Testis (tissue), 2 donors: ENCODE measurements at regions not wholly inside any gene's neighbourhood (a gene's known extent, or its start where the extent isn't known, plus 50 kb on each side); places are given as distances from the start of the nearest gene placed in this dataset.

Source experiments
- POLR2A ChIP-seq: fragments of 450-650 bp; IDR thresholded peaks from one replicate; pipeline ENCODE4 v1.6.1; 2017; ENCODE audit warnings: antibody characterized with exemption, mild to moderate bottlenecking, moderate library complexity
- TF ChIP-seq, protein P1 (sequence below), 3 experiments: fragments of 450-650 bp in 2 of 3; fragments of 200-600 bp in 1 of 3; sonication (generic) in 1 of 3; IDR thresholded peaks; one replicate each; pipeline ENCODE4 v1.5.1; 2016 to 2019; ENCODE audit warnings: antibody characterized with exemption in 3 of 3, mild to moderate bottlenecking in 2 of 3, moderate library complexity in 1 of 3

DNA sequence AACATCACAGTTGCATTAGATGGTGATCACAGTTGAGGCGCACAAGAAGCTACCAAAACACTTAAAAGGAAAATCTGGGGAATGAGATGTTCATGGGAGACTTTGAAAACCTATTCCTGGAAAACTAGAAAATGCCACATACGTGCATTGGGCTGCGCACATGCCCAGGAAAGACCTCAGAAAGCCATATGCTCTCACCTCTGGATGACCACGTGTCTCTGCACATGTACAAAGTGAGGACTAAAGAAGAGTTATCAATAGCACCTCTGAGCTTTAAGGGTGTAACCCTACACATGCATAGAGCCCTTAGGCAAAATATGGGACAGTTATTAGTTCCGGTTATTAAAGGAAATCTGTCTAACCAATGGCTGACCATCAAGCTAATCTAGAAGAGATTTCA, 77.7 kb downstream of the CRPPA start:
- no peak for TF ChIP-seq POLR2A
- TF ChIP-seq, protein P1, sequence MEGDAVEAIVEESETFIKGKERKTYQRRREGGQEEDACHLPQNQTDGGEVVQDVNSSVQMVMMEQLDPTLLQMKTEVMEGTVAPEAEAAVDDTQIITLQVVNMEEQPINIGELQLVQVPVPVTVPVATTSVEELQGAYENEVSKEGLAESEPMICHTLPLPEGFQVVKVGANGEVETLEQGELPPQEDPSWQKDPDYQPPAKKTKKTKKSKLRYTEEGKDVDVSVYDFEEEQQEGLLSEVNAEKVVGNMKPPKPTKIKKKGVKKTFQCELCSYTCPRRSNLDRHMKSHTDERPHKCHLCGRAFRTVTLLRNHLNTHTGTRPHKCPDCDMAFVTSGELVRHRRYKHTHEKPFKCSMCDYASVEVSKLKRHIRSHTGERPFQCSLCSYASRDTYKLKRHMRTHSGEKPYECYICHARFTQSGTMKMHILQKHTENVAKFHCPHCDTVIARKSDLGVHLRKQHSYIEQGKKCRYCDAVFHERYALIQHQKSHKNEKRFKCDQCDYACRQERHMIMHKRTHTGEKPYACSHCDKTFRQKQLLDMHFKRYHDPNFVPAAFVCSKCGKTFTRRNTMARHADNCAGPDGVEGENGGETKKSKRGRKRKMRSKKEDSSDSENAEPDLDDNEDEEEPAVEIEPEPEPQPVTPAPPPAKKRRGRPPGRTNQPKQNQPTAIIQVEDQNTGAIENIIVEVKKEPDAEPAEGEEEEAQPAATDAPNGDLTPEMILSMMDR (IDR thresholded peaks at IDR 0.05): no peak
